ENCODE measurements at regions not wholly inside any gene's neighbourhood (a gene's known extent, or its start where the extent isn't known, plus 50 kb on each side); places are given as distances from the start of the nearest gene placed in this dataset.

DNA sequence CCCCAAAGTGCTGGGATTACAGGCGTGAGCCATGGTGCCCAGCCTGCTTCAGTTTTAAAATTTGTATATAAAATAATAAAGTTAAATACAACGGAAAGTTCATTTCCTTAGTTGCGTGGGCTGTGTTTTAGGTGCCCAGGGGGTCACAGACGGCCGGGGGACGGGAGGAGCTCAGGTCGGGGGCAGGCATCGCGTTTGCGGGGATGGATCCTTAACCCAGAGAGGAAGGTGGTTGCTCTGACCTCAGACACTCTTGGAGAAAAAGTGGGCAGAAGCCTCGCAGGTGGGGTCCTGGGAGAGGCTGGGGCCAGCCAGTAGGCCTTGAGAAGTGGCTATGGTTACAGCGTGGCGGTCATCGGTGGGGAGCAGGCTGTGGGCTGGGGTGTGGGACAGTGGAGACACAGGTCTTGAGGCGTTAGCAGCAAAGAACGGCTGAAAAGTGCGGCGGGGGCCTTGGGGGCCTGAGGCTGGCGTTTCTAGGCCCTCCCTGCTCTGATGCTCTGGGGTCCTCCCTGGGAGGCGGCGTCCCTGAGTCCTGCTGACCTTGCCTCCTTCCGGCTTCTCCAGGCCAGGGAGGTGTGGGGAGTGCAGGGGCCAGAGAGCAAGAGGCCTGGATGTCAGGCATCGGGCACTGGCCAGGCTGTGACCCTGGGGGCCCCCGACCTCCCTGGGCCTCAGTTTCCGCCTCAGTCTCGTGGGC lies 54.4 kb downstream of the UNCX start:
- no peak for DNase-seq (ENCODE audit: low spot score)

- no peak for DNase-seq (ENCODE audit: low spot score)
These were observed 55.1 kb downstream of the UNCX start for GRCh38 chr7:1287752-1288201.

DNA sequence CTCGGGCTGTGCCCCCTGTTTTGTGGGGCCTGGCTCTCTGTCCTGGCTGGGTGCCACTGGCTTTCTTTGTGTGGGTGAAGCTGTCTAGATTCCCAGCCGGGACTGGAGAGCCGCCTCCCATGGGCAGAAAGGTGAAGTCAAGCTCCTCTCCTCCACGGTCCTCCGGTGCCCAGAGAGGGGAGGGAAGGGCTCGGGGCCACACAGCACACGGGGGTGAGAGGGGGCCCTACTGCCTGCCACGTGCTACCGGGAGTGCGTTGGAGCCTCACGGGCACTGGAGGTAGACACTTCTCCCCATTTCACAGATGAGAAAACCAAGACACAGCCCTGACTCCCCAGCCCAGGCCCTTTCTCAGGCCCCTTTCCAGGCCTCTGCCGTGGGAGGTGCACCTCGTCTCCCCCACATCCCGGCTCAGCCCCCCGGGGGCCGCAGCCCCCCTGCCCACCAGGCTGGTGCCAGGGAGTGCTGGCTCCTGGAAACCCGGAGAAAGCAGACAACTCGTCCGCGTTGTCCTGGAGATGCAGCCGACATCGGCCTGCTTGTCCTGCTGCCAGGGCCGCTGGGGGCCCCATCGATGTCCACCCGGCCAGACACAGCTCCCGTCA lies 55.8 kb downstream of the UNCX start:
- no peak for DNase-seq (ENCODE audit: low spot score)

DNA sequence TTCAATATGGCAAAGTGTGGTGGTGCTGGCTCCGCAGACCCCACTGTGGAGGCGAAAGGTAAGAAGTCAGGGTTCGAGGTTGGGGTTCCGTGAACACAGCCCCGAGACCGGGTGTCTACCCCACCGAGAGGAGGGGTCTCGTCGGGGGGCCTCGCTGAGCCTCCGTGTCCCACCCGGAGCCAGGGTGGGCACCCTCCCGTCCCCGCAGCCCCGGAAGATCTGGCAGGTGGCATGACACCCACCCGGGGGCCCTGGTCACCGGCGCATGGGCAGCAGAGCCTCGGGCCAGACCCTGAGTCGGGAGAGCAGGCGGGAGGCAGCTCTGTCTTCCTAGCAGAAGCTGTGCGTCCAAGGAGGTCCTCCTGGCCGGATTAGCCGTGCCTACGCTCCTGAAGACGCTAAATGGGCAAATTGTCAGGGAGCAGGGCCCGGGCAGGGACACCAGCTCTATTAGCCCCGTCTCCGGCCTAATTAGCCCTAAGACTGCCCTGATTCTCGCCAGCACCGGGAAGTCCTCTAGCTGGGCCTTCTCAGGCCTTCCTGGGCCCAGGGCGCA lies 56.4 kb downstream of the UNCX start:
- DNase-seq (ENCODE audit: low spot score): no peak

GRCh38 chr7:1289666-1290025 lies 57.0 kb downstream of the UNCX start:
- DNase-seq (ENCODE audit: low spot score): no peak

DNA sequence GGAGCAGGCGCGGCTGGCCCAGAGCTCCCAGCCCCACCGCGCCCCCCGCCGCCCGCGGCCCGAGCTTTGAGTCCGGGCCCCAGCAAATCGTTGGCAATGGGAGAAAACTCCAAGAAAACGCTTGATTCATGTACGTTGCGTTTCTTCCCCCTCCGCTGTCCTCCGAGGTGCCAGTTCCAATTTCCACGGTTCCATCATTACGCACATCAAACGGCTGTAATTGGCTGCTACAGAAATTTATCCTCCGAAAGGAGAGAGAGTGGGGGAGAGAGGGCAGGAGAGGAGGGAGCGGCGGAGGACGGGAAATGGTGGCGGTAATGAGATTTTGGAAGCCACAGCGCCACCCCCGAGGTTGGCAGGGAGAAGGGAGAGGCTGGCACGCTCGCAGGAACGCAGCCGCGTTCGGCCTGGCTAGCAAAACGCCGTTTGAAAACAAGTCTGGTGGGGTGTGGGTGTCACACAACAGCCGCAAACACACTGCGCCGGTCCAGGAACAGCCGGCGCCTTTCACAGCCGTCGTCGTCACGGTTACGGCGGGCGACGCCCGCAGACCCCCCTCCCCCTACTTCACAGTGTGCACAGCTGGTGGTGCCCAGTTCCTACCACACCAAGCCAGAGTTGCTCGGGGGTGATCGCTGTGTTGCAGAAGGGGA lies 57.5 kb downstream of the UNCX start:
- DNase-seq (ENCODE audit: low spot score): peak; percentile 40

- DNase-seq (ENCODE audit: low spot score): no peak
These were observed 58.1 kb downstream of the UNCX start for GRCh38 chr7:1290679-1291356.

- no peak for DNase-seq (ENCODE audit: low spot score)
These were observed 58.7 kb downstream of the UNCX start for GRCh38 chr7:1291357-1291689.

DNA sequence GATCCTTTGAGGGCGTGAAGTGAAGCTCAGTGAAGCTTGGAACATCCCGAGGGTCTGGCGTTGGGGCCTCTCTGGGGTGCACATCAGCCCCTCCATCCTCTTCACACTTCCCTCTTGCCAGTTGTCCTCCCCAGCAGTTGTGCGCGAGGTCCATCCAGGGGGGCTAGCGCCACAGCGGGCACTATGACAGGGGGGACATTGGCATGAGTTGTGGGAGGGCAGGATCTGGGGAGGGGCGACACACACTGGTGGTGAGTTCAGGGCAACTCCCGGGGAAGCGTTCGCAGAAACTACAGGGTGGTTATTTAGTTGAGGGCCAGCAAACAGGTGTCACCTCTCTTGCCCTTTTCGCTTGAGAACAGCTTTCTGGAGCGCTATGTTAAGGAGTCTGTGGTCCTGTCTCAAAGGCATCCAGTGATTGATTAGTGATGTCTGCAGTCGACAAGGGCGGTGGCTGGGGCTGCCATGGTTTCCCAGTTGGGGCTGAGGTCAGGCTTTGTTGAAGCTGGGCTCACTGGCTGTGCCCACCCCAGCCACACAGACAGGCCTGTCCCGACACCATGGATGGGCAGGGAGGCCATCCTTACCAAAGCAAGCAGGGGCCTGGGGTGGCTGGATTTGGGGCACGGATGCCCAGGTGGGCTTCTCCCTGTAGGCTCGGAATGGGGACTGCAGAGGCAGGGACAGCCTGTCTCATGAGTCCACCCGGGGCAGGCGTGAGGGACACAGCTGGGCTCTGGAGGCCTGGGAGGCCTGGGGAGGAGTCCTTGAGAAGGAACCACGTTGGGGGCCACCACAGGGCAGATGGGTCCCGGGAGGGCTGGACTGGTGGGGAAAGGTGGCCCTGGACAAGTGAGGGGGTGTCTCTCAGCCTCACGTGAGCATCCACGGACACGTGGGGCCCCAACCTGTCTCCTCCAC lies 59.4 kb downstream of the UNCX start:
- no peak for DNase-seq (ENCODE audit: low spot score)

- DNase-seq (ENCODE audit: low spot score): no peak
These were observed 60.5 kb downstream of the UNCX start for GRCh38 chr7:1292972-1293830.

- DNase-seq (ENCODE audit: low spot score): no peak
These were observed 61.3 kb downstream of the UNCX start for GRCh38 chr7:1293950-1294411.

DNA sequence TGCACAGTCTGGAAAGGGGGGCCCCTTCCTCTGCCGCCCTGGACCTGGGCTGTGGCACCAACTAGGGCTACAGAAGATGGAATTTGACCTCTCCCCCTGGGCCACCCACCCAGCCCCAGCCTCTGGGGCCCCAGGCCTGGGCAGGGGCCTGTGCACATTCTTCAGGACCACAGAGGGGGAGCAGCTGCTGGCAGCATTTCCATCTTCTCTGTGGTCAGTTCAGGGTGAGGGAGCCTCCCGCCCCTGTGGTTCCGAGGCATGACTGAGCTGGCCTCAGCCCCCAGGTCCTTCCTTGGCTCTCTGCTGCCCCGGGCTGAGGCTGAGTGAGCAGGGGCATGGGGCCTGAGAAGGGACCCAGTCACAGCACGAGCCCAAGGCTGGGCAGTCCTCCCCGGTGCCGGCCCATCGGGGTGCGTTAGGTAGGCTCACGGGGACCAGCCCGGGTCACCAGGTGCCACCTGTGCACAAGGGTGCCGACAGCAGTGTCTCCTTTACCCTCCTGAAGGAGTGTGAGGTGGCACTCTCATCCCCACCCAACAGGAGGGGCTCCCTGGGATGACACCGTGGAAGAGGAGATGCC lies 63.2 kb downstream of the UNCX start:
- DNase-seq (ENCODE audit: low spot score): no peak

GRCh38 chr7:1296356-1296981 lies 63.8 kb downstream of the UNCX start:
- no peak for DNase-seq (ENCODE audit: low spot score)

GRCh38 chr7:1297017-1297960 lies 64.6 kb downstream of the UNCX start:
- DNase-seq (ENCODE audit: low spot score): no peak

DNA sequence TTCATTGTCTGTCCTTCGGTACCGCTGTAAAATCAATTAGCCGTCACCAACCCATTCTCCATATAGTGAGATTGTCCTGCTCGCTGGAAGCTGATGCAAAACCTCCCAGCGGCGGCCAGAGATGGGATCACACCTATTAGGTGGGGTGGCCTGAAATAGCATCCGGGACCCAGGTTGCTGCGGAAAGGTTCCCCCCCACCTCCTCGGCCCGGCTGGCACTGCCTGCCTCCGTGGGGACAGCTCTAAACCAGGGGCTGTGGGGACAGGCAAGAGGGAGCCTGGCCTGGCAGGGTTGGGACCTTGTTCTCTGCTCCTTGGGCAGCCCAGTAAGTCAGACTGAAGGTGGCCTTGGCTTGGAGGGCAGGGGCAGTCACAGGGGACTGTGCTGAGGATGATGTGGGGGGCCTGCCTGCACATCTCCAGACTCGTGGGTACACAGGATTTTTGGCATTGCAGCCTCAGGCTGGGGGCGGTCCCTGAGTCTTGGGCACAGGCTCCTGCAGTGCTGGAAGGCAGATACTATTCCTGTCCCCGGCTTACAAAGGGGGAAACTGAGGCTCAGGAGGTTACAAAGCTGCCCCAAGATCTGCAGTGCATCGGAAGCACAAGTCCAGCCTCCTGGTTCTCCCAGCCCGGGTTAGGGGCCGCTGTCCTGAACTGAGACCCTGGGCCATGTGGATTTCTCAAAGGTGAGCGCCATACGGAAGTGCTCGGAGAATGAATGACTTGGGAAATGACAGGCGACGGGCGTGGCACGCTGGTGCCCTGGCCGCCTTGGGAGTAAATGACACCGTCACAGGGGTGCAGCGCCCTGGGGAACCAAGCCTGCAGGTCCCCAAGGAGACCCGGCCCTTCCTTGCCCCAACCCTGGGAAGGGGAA lies 65.6 kb downstream of the UNCX start:
- no peak for DNase-seq (ENCODE audit: low spot score)

- no peak for DNase-seq (ENCODE audit: low spot score)
These were observed 66.5 kb downstream of the UNCX start for GRCh38 chr7:1298931-1299885.

Measured in CD4-positive, alpha-beta T cell treated with Interleukin-2 at 100 ng/mL for 4 hours (primary cell).